IMR-90 (cell line): ENCODE measurements at regions not wholly inside any gene's neighbourhood (a gene's known extent, or its start where the extent isn't known, plus 50 kb on each side); places are given as distances from the start of the nearest gene placed in this dataset.

Experiments used
- ATAC-seq: fragments of 200-7000 bp; cut with Tn5 transposase; 2 replicates; pipeline ENCODE4 v1.9.1; 2020; ENCODE audit warnings: low read depth, mild to moderate bottlenecking, moderate library complexity
- BruUV-seq: library from RNA; stranded (reverse); fragments of 400-500 nt; replicated peaks from 2 replicates; lab custom pipeline; 2021; lab: Mats Ljungman, UMichigan
- CTCF ChIA-PET: fragments of 300-600 bp; formaldehyde crosslinking; extraction: SDS; loops from one replicate; lab custom pipeline; 2021; ENCODE audit warnings: antibody characterized with exemption; lab: Yijun Ruan, JAX
- POLR2A ChIA-PET: fragments of 300-600 bp; sonication (Branson Sonifier 250); formaldehyde crosslinking; loops from one replicate; lab custom pipeline; 2022; ENCODE audit warnings: antibody characterized with exemption; ENCODE audit not compliant: unreplicated experiment; lab: Charles Lee
- DNase-seq: peaks from one replicate; pipeline ENCODE4 v3.0.0; 2013
- H2AFZ ChIP-seq: replicated peaks from 2 replicates; pipeline ENCODE3; 2013; ENCODE audit warnings: low read length, mild to moderate bottlenecking; ENCODE audit not compliant: poor library complexity
- H2AK5ac ChIP-seq: 2 replicates; pipeline ENCODE4 v1.6.1; 2013; ENCODE audit warnings: low read depth, low read length, inconsistent platforms
- H2AK9ac ChIP-seq: replicated peaks from 2 replicates; pipeline ENCODE3; 2013; ENCODE audit warnings: mild to moderate bottlenecking, low read depth, low read length, moderate library complexity; ENCODE audit not compliant: poor library complexity
- H2BK120ac ChIP-seq: 2 replicates; pipeline ENCODE4 v1.6.1; 2013; ENCODE audit warnings: low read depth, low read length, inconsistent platforms
- H2BK15ac ChIP-seq: 3 replicates; pipeline ENCODE4 v1.6.1; 2013; ENCODE audit warnings: low read depth, low read length, inconsistent platforms
- H2BK20ac ChIP-seq: 2 replicates; pipeline ENCODE4 v1.6.1; 2013; ENCODE audit warnings: low read depth, mild to moderate bottlenecking, inconsistent platforms, low read length, moderate library complexity
- H2BK5ac ChIP-seq: 2 replicates; pipeline ENCODE4 v1.6.1; 2013; ENCODE audit warnings: mild to moderate bottlenecking, low read depth, low read length, inconsistent platforms; ENCODE audit not compliant: poor library complexity, severe bottlenecking
- H3K14ac ChIP-seq: replicated peaks from 2 replicates; pipeline ENCODE4 v1.6.1; 2013; ENCODE audit warnings: low read depth, low read length, inconsistent platforms
- H3K18ac ChIP-seq: 2 replicates; pipeline ENCODE4 v1.6.1; 2013; ENCODE audit warnings: low read depth, low read length, control low read depth
- H3K23ac ChIP-seq: 2 replicates; pipeline ENCODE4 v1.6.1; 2013; ENCODE audit warnings: low read depth, low read length, inconsistent platforms
- H3K27ac ChIP-seq: 2 replicates; pipeline ENCODE4 v1.5.1; 2013; ENCODE audit warnings: mild to moderate bottlenecking, control low read depth, low read length; ENCODE audit not compliant: insufficient read depth
- H3K27me3 ChIP-seq: 2 replicates; pipeline ENCODE4 v1.6.1; 2013; ENCODE audit warnings: low read length; ENCODE audit not compliant: control insufficient read depth, insufficient read depth
- H3K36me3 ChIP-seq: 2 replicates; pipeline ENCODE4 v1.6.1; 2013; ENCODE audit warnings: low read length, mixed read lengths; ENCODE audit not compliant: control insufficient read depth, insufficient read depth
- H3K4ac ChIP-seq: 2 replicates; pipeline ENCODE4 v1.6.1; 2013; ENCODE audit warnings: low read depth, low read length, inconsistent platforms
- H3K4me1 ChIP-seq: 2 replicates; pipeline ENCODE4 v1.6.1; 2013; ENCODE audit warnings: low read length, mixed read lengths; ENCODE audit not compliant: control insufficient read depth, insufficient read depth
- H3K4me2 ChIP-seq: 2 replicates; pipeline ENCODE4 v1.6.1; 2013; ENCODE audit warnings: low read depth, mild to moderate bottlenecking, control low read depth, low read length, moderate library complexity
- H3K4me3 ChIP-seq: 2 replicates; pipeline ENCODE4 v1.5.1; 2013; ENCODE audit warnings: low read depth, mild to moderate bottlenecking, control low read depth, low read length, moderate library complexity; ENCODE audit not compliant: insufficient read depth
- H3K56ac ChIP-seq: 2 replicates; pipeline ENCODE4 v1.6.1; 2013; ENCODE audit warnings: low read length, inconsistent platforms; ENCODE audit not compliant: insufficient read depth; ENCODE audit errors: extremely low read depth
- H3K79me1 ChIP-seq, 2 experiments: 2 replicates each; pipeline ENCODE4 v1.6.1; 2013; ENCODE audit warnings: low read length in 2 of 2, inconsistent platforms in 1 of 2, low read depth in 1 of 2
- H3K9ac ChIP-seq: 2 replicates; pipeline ENCODE4 v1.6.1; 2013; ENCODE audit warnings: low read depth, low read length, control low read depth
- H3K9me1 ChIP-seq: 2 replicates; pipeline ENCODE4 v1.6.1; 2013; ENCODE audit warnings: low read length, inconsistent platforms; ENCODE audit not compliant: insufficient read depth
- H3K9me3 ChIP-seq: 2 replicates; pipeline ENCODE4 v1.6.1; 2013; ENCODE audit warnings: low read length; ENCODE audit not compliant: control insufficient read depth, insufficient read depth
- H4K20me1 ChIP-seq: 2 replicates; pipeline ENCODE4 v1.6.1; 2013; ENCODE audit warnings: low read length, inconsistent platforms; ENCODE audit not compliant: insufficient read depth
- H4K5ac ChIP-seq: 2 replicates; pipeline ENCODE4 v1.6.1; 2013; ENCODE audit warnings: mild to moderate bottlenecking, low read depth, low read length, control low read depth
- H4K8ac ChIP-seq, 2 experiments: 2 replicates each; pipeline ENCODE4 v1.6.1; 2013; ENCODE audit warnings: low read depth in 2 of 2, low read length in 2 of 2, control low read depth in 1 of 2, inconsistent platforms in 1 of 2
- H4K91ac ChIP-seq: 2 replicates; pipeline ENCODE4 v1.6.1; 2013; ENCODE audit warnings: low read depth, low read length, inconsistent platforms; ENCODE audit not compliant: insufficient read depth
- FOS ChIP-seq: fragments of 150-350 bp; IDR thresholded peaks from 2 replicates; pipeline ENCODE4 v1.6.1; 2016; ENCODE audit warnings: low read depth, low read length
- MAZ ChIP-seq: IDR thresholded peaks from 2 replicates; pipeline ENCODE4 v1.6.1; 2012; ENCODE audit warnings: low read depth, mild to moderate bottlenecking, low read length, improper control_type of control experiment, moderate library complexity, borderline replicate concordance
- MXI1 ChIP-seq: IDR thresholded peaks from 2 replicates; pipeline ENCODE4 v1.6.1; 2012; ENCODE audit warnings: low read depth, mild to moderate bottlenecking, low read length, moderate library complexity, borderline replicate concordance
- NFE2L2 ChIP-seq: fragments of 150-350 bp; IDR thresholded peaks from 2 replicates; pipeline ENCODE4 v1.6.1; 2016; ENCODE audit warnings: low read depth, mild to moderate bottlenecking, low read length
- POLR2A ChIP-seq: IDR thresholded peaks from 2 replicates; pipeline ENCODE4 v1.6.1; 2012; ENCODE audit warnings: mild to moderate bottlenecking, low read depth, low read length
- RAD21 ChIP-seq: IDR thresholded peaks from 2 replicates; pipeline ENCODE4 v1.6.1; 2012; ENCODE audit warnings: low read length, improper control_type of control experiment
- RFX5 ChIP-seq: IDR thresholded peaks from 2 replicates; pipeline ENCODE4 v1.8.0; 2012; ENCODE audit warnings: low read depth, mild to moderate bottlenecking, low read length, moderate library complexity
- SMC3 ChIP-seq: fragments of 150-350 bp; IDR thresholded peaks from 2 replicates; pipeline ENCODE4 v1.6.1; 2016; ENCODE audit warnings: low read depth, mild to moderate bottlenecking, antibody characterized with exemption, low read length, moderate library complexity
- WGBS, 2 experiments: methylation state at CpG; one replicate each; pipeline versions ENCODE4 v1.1.5 to v1.1.7; 2013; ENCODE audit warnings: missing lambda C conversion rate in 2 of 2; ENCODE audit not compliant: insufficient read length in 1 of 2; ENCODE audit errors: extremely low coverage in 2 of 2; 5-methylcytosine and 5-hydroxymethylcytosine counted together
- dilution Hi-C: fragments of 300-500 bp; cut with HindIII; formaldehyde crosslinking; loops from one replicate; pipeline ENCODE4 v1.14.3; 2018; ENCODE audit warnings: low sequenced_read_pairs; ENCODE audit not compliant: unreplicated experiment
- in situ Hi-C: fragments of 300-500 bp; cut with MboI; formaldehyde crosslinking; loops from 3 replicates; pipeline ENCODE4 v1.14.3; 2019; ENCODE audit warnings: low sequenced_read_pairs, inconsistent platforms, mixed read lengths
- intact Hi-C: fragments of 100-400 bp; cut with micrococcal nuclease; formaldehyde crosslinking; loops from 2 replicates; pipeline ENCODE4 v1.10.0; 2022
- TF ChIP-seq, protein P1 (sequence below): conservative IDR thresholded peaks from 2 replicates; pipeline ENCODE4 v1.5.1; 2012; ENCODE audit warnings: mild to moderate bottlenecking, low read depth, low read length, improper control_type of control experiment
- TF ChIP-seq, protein P2 (sequence below): fragments of 150-350 bp; IDR thresholded peaks from 2 replicates; pipeline ENCODE4 v1.6.1; 2016; ENCODE audit warnings: low read depth, mild to moderate bottlenecking, low read length, moderate library complexity, borderline replicate concordance
- TF ChIP-seq, protein P3 (sequence below): fragments of 150-350 bp; IDR thresholded peaks from 2 replicates; pipeline ENCODE4 v1.6.1; 2017; ENCODE audit warnings: mild to moderate bottlenecking, antibody characterized with exemption, low read length, low read depth

DNA sequence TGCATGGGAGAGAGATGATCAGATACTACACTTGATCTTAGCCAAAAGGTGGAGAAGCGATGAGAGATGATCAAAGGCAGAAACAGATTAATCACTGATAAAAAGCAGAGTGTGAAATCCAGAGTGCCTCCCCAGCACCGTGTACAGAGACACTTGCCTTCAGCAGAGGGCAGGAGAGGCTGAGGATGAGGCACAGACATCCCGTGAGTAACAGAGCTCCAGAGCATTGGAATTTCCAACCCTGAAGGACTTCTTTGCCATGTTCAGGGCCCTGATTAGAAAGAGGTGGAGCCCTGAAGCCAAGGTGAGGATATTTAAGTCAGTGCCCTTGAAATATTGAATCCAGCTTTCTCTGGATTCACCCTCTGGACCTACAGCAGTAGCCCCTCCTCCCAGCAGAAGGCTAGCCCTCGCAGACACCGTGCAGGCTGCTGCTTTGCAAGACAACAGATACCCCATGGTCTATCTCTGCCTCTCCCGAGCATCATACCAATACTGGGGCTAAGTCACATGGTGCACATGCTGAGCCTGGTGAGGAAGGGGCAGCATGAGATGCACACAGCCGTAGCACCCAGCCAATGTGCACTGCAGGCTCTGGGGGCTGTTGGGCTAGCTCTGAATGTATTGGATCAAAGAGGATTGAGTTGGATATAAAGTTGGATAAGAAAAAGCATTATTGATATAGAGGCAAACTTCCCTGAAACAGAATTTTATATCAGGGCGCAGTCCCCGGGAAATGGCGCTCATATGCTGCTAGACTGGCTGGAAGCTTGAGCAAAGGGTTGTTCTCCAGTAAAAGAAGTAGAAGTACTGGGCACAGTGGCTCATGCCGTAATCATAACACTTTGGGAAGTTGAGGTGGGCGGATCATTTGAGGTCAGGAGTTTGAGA, 200.3 kb upstream of the B3GAT1 start (continued):
- TF ChIP-seq, protein P1, sequence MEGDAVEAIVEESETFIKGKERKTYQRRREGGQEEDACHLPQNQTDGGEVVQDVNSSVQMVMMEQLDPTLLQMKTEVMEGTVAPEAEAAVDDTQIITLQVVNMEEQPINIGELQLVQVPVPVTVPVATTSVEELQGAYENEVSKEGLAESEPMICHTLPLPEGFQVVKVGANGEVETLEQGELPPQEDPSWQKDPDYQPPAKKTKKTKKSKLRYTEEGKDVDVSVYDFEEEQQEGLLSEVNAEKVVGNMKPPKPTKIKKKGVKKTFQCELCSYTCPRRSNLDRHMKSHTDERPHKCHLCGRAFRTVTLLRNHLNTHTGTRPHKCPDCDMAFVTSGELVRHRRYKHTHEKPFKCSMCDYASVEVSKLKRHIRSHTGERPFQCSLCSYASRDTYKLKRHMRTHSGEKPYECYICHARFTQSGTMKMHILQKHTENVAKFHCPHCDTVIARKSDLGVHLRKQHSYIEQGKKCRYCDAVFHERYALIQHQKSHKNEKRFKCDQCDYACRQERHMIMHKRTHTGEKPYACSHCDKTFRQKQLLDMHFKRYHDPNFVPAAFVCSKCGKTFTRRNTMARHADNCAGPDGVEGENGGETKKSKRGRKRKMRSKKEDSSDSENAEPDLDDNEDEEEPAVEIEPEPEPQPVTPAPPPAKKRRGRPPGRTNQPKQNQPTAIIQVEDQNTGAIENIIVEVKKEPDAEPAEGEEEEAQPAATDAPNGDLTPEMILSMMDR: no peak

DNA sequence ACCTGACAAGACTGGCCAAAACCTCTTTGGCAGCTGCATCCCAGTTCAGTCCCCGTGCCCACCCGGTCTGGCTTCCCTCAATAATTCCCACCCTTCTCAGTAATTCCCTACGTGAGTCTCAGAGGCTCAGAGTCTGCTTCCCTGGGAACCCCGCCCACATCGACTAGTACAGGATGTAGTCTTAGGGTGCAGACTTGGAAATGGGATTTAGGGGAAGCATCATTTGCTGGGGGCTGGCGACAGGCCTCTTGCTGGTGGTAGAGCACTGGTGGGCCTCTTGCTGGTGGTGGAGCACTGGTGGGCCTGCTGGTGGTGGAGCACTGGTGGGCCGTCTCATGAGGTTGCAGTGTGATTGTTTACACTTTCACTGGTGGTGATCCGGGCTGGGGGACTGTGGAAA, 199.5 kb upstream of the B3GAT1 start:
- no peak overlapping the region for H4K91ac ChIP-seq
- no peak overlapping the region for H3K27ac ChIP-seq
- no TSS peak for BruUV-seq
- no peaks in the 10 kb centered on the region for H3K9me1 ChIP-seq
- no peak overlapping the region for H3K18ac ChIP-seq
- no peak overlapping the region for H2AFZ ChIP-seq
- no peak overlapping the region for H4K5ac ChIP-seq
- WGBS, 2 experiments: no CpG with 5 or more reads among the region's 8 CpGs
- no peak overlapping the region for H3K14ac ChIP-seq
- H3K56ac ChIP-seq: no peak overlapping the region
- no peak overlapping the region for H3K23ac ChIP-seq
- H4K8ac ChIP-seq: no peak overlapping the region
- DNase-seq: no peak
- no peak overlapping the region for H3K4me2 ChIP-seq
- no peak overlapping the region for H2AK9ac ChIP-seq
- no peak overlapping the region for H3K4me3 ChIP-seq
- H3K9me3 ChIP-seq: peaks cover 58% of the 10 kb centered on the region
- no peaks in the 10 kb centered on the region for H3K27me3 ChIP-seq
- H3K4me1 ChIP-seq: no peaks in the 10 kb centered on the region
- in situ Hi-C loops (no loop called here), dilution Hi-C loops (no loop called here), intact Hi-C loops (no loop called here)
- H2BK5ac ChIP-seq: no peak overlapping the region
- no peak overlapping the region for H2BK120ac ChIP-seq
- H3K36me3 ChIP-seq: no peaks in the 10 kb centered on the region
- no peak overlapping the region for H2BK20ac ChIP-seq
- no peak overlapping the region for H2BK15ac ChIP-seq
- no peak overlapping the region for H3K4ac ChIP-seq
- no peak for ATAC-seq
- ChIA-PET POLR2A (no interaction called here), CTCF (no interaction called here)
- H4K20me1 ChIP-seq: no peaks in the 10 kb centered on the region
- H3K9ac ChIP-seq: no peak overlapping the region
- H3K79me1 ChIP-seq: no peaks in the 10 kb centered on the region
- H2AK5ac ChIP-seq: no peak overlapping the region
- no peak for TF ChIP-seq FOS
- no peak for TF ChIP-seq RFX5
- TF ChIP-seq, protein P2, sequence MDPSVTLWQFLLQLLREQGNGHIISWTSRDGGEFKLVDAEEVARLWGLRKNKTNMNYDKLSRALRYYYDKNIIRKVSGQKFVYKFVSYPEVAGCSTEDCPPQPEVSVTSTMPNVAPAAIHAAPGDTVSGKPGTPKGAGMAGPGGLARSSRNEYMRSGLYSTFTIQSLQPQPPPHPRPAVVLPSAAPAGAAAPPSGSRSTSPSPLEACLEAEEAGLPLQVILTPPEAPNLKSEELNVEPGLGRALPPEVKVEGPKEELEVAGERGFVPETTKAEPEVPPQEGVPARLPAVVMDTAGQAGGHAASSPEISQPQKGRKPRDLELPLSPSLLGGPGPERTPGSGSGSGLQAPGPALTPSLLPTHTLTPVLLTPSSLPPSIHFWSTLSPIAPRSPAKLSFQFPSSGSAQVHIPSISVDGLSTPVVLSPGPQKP: no peak
- no peak for TF ChIP-seq MXI1
- TF ChIP-seq POLR2A: no peak
- TF ChIP-seq, protein P3, sequence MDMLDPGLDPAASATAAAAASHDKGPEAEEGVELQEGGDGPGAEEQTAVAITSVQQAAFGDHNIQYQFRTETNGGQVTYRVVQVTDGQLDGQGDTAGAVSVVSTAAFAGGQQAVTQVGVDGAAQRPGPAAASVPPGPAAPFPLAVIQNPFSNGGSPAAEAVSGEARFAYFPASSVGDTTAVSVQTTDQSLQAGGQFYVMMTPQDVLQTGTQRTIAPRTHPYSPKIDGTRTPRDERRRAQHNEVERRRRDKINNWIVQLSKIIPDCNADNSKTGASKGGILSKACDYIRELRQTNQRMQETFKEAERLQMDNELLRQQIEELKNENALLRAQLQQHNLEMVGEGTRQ: no peak
- TF ChIP-seq MAZ: no peak
- no peak for TF ChIP-seq NFE2L2
- no peak for TF ChIP-seq SMC3
- TF ChIP-seq RAD21: no peak
